Activated CD4-positive, alpha-beta T cell treated with anti-CD3 and anti-CD28 coated beads, Interleukin-2, Interleukin-6, amounts not matched to agents 100 ng/mL and 50 ng/mL, durations not matched to agents 16 hours and 8 hours (primary cell): ENCODE measurements at regions not wholly inside any gene's neighbourhood (a gene's known extent, or its start where the extent isn't known, plus 50 kb on each side); places are given as distances from the start of the nearest gene placed in this dataset.

Experiments
- DNase-seq: peaks from one replicate; pipeline ENCODE4 v3.0.0-alpha.2; 2020

DNA sequence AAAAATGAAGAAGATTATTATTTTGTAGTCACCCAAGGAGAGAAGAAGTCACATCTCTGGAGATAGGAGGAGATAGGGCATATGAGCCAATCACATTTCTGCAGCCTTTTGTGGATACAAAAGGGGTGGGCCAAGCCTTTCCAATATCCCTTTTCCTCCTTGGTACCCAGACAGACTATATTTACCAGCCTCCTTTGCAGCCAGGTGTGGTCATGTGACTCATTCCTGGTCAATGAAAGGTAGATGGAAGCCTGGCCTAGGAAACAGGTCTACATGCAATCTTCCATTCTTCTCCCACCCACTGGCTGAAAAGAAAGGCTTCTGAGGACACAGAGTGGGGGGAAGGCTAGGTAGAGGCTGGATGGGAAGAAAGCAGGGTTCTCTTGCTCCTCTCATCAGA, 58.1 kb upstream of the ERG start:
- no peak for DNase-seq

GRCh38 chr21:38561205-38561604, 62.9 kb upstream of the ERG start:
- DNase-seq = no peak

GRCh38 chr21:38561613-38562581, 63.6 kb upstream of the ERG start:
- DNase-seq = no peak

GRCh38 chr21:38567335-38567969, 69.2 kb upstream of the ERG start:
- no peak for DNase-seq

DNA sequence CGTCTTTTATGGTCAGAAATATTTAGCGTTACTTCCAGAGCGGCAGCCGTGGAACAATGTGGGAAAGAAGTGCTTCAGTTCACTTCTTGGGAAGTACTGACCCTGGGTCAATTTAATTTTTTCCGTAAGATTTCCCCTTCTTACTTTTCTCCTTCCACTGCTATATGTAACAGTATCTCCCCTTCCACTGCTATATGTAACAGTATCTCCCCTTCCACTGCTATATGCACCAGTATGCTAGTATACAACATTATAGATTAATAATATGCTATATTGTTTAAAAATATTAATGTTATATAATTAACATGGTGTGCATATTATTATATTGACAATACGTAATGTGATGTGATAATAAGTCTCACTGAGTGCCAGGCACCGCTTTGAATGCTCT, 69.7 kb upstream of the ERG start:
- DNase-seq = no peak

- no peak for DNase-seq
These were observed 71.5 kb upstream of the ERG start for GRCh38 chr21:38569733-38570132.

- DNase-seq = no peak
These were observed 72.3 kb upstream of the ERG start for GRCh38 chr21:38570596-38570995.

- DNase-seq = no peak
These were observed 76.8 kb upstream of the ERG start for GRCh38 chr21:38574895-38575575.

DNA sequence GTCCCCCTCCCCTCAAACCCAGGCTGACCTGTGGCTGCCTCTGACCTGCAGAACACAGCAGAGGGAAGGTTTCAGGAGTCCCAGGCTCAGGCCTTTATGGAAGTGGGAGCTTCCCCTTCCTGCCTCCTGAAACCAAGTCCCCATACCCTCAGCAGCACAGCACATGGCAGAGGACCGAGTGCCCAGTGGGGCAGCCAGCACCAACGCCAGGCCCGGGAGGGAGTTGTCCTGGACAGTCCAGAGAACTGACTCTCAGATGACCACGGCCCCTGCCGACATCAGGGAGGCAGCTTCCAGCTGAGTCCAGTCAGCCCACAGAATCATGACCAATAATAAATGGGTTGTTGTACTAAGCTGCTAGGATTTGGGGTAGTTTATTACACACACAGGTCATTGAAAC, 79.6 kb upstream of the ERG start:
- DNase-seq = no peak

- no peak for DNase-seq
These were observed 92.4 kb upstream of the ERG start for GRCh38 chr21:38590449-38591217.

GRCh38 chr21:38591218-38591537, 92.9 kb upstream of the ERG start:
- no peak for DNase-seq

DNA sequence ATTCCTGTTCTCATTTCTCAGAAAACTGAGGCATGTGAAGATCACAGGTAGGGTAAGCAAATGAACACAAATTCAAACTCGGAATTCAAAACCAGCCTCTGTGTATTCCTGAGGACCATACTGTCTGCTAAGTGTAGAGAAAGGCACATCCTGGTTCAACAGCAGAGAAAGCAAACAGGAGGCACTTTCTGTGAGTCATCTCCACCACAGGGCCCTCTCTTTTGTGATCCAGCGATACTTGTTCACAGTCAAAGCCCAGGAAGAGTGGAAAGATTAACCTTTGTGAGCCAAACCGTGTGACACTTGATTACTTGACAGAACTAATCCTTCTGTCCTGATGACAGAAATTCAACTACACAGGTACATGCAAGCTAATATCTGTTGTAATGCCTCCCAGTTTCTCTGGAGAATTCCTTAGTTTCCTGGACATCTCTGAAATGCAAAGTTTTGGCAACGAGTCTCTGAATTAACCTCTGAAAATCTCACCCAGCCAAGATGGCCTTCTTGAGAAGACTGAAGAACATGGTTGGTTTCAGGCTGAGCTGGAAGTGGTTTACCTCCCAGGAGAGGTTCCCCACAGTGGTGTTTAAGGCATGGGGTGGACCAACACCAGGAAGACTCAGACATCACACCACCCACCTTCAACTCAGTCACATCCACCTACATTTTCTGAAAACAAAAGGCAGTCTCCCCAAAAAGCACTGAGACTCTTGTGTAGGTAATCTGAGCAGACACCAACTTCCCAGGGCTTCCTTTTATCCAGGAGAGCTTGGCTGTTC, 98.2 kb upstream of the ERG start:
- DNase-seq = peak; percentile 2

- no peak for DNase-seq
These were observed 99.1 kb upstream of the ERG start for GRCh38 chr21:38597421-38597820.

DNA sequence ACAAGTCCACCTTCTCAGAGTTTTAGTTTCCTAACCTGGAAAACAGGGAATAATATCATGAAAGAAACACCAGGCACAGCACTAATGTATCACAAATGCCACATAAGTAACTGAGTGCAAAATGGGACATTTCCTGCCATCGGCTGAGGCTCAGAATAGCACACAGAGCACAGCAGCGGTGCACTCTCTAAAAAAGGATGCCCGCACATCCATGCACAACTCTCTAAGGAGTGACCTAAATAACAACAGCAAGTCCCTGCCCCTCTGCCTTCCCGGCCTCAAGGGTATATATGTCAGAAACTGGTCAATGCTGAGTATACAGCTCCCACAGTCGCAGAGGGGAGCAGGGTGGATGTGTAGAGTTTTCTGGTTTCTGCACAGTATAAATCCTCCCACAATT, 100.1 kb upstream of the ERG start:
- DNase-seq = no peak

GRCh38 chr21:38599381-38599975, 101.2 kb upstream of the ERG start:
- no peak for DNase-seq

DNA sequence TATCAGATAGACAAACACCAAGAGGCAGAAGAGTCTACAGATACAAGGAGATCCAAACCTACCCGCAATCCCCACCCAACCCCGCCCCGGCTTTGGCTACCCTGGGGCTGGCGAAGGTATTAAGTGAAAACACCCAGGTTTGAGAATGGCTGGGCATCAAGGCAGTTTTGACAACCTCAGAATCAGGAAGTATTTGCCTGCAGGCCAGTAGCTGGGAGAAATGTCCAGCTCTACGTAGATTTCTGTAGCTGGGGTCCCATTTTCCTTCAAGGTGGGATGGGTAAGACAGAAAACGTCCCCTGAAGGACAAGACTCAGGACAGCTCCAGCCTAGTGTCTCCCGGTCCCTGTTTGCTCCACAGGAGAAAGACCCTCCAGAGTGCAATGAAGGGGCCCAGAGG, 101.8 kb upstream of the ERG start:
- no peak for DNase-seq

- no peak for DNase-seq
These were observed 107.0 kb upstream of the ERG start for GRCh38 chr21:38605236-38605635.

GRCh38 chr21:38609580-38609979, 111.3 kb upstream of the ERG start:
- no peak for DNase-seq

GRCh38 chr21:38610623-38611251, 112.5 kb upstream of the ERG start:
- no peak for DNase-seq

GRCh38 chr21:38611277-38611676, 113.0 kb upstream of the ERG start:
- no peak for DNase-seq

DNA sequence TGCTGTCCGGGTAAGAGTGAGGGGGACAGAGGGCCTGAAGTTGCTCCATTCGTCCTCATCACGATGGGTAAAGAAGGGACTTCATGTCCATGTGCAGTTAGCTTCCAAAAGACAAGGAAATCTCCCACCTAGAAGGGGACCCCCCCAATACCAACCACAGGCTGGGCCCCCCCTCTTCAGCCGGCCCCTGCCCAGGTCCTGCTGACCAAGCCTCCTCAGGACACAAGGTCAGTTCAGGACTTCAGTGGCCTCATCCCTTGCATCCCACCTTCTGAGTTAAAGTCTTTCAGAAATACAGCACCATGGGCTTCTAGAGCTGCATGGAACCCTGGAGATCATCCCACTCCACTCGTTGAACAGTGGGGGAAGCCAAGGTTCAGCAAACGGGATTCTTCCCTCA, 115.4 kb upstream of the ERG start:
- no peak for DNase-seq

- DNase-seq = no peak
These were observed 116.3 kb upstream of the ERG start for GRCh38 chr21:38614558-38614957.
